ENCODE measurements at regions not wholly inside any gene's neighbourhood (a gene's known extent, or its start where the extent isn't known, plus 50 kb on each side); places are given as distances from the start of the nearest gene placed in this dataset.

DNA sequence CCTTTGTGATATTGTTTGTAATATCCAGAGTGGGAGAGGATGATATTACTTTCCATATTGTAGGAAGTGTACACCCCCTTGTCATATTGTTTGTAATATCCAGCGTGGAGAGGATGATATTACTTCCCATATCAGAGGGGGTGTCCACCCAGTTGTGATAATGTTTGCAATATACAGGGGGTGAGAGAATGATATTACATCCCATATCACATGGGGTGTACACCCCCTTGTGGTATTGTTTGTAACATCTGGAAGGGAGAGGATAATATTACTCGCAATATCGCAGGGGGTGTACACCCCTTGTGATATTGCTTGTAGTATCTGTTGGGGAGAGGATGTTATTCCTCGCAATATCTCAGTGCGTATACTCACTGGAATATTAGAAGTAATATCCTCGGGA, 61.5 kb downstream of the PRSS23 start:
- intact Hi-C loops (cut with DNase I): loop anchor here in 1 of 2 donors (10.0 kb wide), 1 partner anchor 423 kb away; no protein-coding TSS in a partner anchor
- Histone ChIP-seq H3K9me3 (replicated peaks in 1 of 3) (no peaks in the 10 kb centered on the region), H3K36me3 (replicated peaks in 1 of 2) (no peaks in the 10 kb centered on the region), H3K4me1 (replicated peaks in 1 of 2) (no peaks in the 10 kb centered on the region), H3K27me3 (no peaks in the 10 kb centered on the region), H3K4me3 (no peak overlapping the region), H3K27ac (no peak overlapping the region)
- WGBS, 4 donors: 79 to 92% (median 86%) methylated on average over 6 of the region's 6 CpGs
- TF ChIP-seq, protein P1, sequence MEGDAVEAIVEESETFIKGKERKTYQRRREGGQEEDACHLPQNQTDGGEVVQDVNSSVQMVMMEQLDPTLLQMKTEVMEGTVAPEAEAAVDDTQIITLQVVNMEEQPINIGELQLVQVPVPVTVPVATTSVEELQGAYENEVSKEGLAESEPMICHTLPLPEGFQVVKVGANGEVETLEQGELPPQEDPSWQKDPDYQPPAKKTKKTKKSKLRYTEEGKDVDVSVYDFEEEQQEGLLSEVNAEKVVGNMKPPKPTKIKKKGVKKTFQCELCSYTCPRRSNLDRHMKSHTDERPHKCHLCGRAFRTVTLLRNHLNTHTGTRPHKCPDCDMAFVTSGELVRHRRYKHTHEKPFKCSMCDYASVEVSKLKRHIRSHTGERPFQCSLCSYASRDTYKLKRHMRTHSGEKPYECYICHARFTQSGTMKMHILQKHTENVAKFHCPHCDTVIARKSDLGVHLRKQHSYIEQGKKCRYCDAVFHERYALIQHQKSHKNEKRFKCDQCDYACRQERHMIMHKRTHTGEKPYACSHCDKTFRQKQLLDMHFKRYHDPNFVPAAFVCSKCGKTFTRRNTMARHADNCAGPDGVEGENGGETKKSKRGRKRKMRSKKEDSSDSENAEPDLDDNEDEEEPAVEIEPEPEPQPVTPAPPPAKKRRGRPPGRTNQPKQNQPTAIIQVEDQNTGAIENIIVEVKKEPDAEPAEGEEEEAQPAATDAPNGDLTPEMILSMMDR (IDR thresholded peaks at IDR 0.05): no peak
- no peak for TF ChIP-seq POLR2A (IDR thresholded peaks at IDR 0.05)
- no peak for DNase-seq

DNA sequence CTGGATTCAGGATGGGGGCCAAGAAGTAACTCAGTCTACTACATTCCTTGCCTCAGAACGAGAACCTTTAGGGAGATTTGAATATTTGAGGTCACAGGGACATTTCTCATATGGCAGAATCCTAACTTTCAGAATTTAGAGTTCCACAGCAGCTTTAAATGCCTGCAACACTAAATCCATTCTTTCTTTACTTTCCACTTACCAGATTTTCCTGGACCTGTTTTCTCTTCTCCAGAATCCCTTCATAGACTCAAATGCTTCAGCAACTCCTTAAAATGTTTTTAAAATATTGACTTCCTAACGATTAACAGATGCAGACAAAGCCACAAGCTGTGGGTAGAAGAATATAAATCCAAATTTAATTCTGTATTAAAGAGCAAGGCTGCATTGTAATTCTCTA, 63.1 kb downstream of the PRSS23 start:
- no peak overlapping the region for H3K4me3 ChIP-seq
- no peaks in the 10 kb centered on the region for H3K9me3 ChIP-seq (replicated peaks in 1 of 3)
- TF ChIP-seq, protein P1 (IDR thresholded peaks at IDR 0.05): no peak
- no peak for TF ChIP-seq POLR2A (IDR thresholded peaks at IDR 0.05)
- no peaks in the 10 kb centered on the region for H3K27me3 ChIP-seq
- DNase-seq: no peak
- no peaks in the 10 kb centered on the region for H3K4me1 ChIP-seq (replicated peaks in 1 of 2)
- 42 to 64% (median 59%) methylated on average over 2 of the region's 2 CpGs for WGBS, 4 donors
- no peaks in the 10 kb centered on the region for H3K36me3 ChIP-seq (replicated peaks in 1 of 2)
- H3K27ac ChIP-seq: no peak overlapping the region
- intact Hi-C loops (cut with DNase I): loop anchor here in 1 of 2 donors (10.0 kb wide), 1 partner anchor 421 kb away; no protein-coding TSS in a partner anchor

GRCh38 chr11:86865436-86865835, 65.1 kb downstream of the PRSS23 start:
- H3K4me3 ChIP-seq: no peak overlapping the region
- no peak overlapping the region for H3K27ac ChIP-seq
- DNase-seq: no peak
- intact Hi-C loops (cut with DNase I): loop anchor here (5.0 to 10.0 kb wide), 2 partner anchors 57 to 419 kb away; no protein-coding TSS in a partner anchor
- no peaks in the 10 kb centered on the region for H3K27me3 ChIP-seq
- no peaks in the 10 kb centered on the region for H3K4me1 ChIP-seq (replicated peaks in 1 of 2)
- no peaks in the 10 kb centered on the region for H3K9me3 ChIP-seq (replicated peaks in 1 of 3)
- TF ChIP-seq, protein P1 (IDR thresholded peaks at IDR 0.05): no peak
- no peak for TF ChIP-seq POLR2A (IDR thresholded peaks at IDR 0.05)
- H3K36me3 ChIP-seq (replicated peaks in 1 of 2): no peaks in the 10 kb centered on the region
- WGBS, 4 donors: 75 to 100% (median 91%) methylated on average over 1 of the region's 1 CpG

- intact Hi-C loops (cut with DNase I): loop anchor here (2.0 to 10.0 kb wide), 3 partner anchors 49 to 415 kb away; no protein-coding TSS in a partner anchor
- no peaks in the 10 kb centered on the region for H3K4me1 ChIP-seq (replicated peaks in 1 of 2)
- WGBS, 4 donors: 51 to 58% (median 52%) methylated on average over 6 of the region's 6 CpGs
- H3K27me3 ChIP-seq: no peaks in the 10 kb centered on the region
- no peak for DNase-seq
- H3K9me3 ChIP-seq (replicated peaks in 1 of 3): no peaks in the 10 kb centered on the region
- no peak overlapping the region for H3K27ac ChIP-seq
- no peaks in the 10 kb centered on the region for H3K36me3 ChIP-seq (replicated peaks in 1 of 2)
- no peak overlapping the region for H3K4me3 ChIP-seq
- TF ChIP-seq POLR2A (IDR thresholded peaks at IDR 0.05): no peak
- TF ChIP-seq, protein P1 (IDR thresholded peaks at IDR 0.05): no peak
Measured at GRCh38 chr11:86869531-86869930, 69.2 kb downstream of the PRSS23 start.

Measured in adrenal gland (tissue), 9 donors.